ENCODE measurements at regions not wholly inside any gene's neighbourhood (a gene's known extent, or its start where the extent isn't known, plus 50 kb on each side); places are given as distances from the start of the nearest gene placed in this dataset.

DNA sequence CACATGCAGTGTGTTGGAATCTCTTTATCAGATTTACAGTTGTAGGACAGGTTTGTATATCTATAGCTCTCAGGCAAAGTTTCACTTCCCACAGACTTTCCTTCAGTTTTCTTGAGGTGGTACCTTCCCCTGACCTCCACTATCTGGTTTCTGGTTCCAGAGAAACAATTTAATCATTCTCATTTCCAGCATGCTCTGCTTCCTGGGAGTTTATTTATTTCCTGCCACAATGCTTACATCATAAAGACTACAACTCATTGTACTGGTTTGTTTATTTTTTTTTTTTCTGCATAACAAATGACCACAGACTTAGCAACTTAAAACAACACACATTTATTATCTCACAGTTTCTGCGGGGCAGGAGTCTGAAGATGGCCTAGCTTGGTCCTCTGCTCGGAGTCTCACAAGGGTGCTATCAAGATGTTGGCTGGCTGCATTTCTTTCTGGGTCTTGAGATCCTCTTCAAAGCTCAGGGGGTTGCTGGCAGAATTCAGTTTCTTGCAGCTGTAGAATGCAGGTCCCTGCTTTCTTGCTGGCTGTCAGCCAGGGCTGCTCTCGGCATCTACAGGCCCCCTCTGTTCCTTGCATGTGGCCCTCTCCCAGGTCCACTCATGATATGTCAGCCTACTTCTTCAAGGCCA lies 247.7 kb downstream of the ENC1 start:
- TF ChIP-seq, protein P1, sequence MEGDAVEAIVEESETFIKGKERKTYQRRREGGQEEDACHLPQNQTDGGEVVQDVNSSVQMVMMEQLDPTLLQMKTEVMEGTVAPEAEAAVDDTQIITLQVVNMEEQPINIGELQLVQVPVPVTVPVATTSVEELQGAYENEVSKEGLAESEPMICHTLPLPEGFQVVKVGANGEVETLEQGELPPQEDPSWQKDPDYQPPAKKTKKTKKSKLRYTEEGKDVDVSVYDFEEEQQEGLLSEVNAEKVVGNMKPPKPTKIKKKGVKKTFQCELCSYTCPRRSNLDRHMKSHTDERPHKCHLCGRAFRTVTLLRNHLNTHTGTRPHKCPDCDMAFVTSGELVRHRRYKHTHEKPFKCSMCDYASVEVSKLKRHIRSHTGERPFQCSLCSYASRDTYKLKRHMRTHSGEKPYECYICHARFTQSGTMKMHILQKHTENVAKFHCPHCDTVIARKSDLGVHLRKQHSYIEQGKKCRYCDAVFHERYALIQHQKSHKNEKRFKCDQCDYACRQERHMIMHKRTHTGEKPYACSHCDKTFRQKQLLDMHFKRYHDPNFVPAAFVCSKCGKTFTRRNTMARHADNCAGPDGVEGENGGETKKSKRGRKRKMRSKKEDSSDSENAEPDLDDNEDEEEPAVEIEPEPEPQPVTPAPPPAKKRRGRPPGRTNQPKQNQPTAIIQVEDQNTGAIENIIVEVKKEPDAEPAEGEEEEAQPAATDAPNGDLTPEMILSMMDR (IDR thresholded peaks at IDR 0.05), result no peak
- H3K36me3 ChIP-seq (ENCODE audit: control insufficient read depth, insufficient read depth, low read length), result no peaks in the 10 kb centered on the region
- no peak overlapping the region for H3K9ac ChIP-seq
- no peak overlapping the region for H3K4me2 ChIP-seq (ENCODE audit: low read length)
- H3K4me3 ChIP-seq (ENCODE audit: low read depth, low read length), result peak overlapping the region; percentile 19
- H3K27ac ChIP-seq, result no peak overlapping the region
- H3K9me3 ChIP-seq (ENCODE audit: control insufficient read depth, low read length), result no peaks in the 10 kb centered on the region
- H3K79me2 ChIP-seq, result no peaks in the 10 kb centered on the region
- peaks cover 26% of the 10 kb centered on the region for H3K4me1 ChIP-seq
- no peaks in the 10 kb centered on the region for H3K27me3 ChIP-seq (ENCODE audit: control insufficient read depth, insufficient read depth, low read length)
- H2AFZ ChIP-seq, result peak overlapping the region; percentile 23

DNA sequence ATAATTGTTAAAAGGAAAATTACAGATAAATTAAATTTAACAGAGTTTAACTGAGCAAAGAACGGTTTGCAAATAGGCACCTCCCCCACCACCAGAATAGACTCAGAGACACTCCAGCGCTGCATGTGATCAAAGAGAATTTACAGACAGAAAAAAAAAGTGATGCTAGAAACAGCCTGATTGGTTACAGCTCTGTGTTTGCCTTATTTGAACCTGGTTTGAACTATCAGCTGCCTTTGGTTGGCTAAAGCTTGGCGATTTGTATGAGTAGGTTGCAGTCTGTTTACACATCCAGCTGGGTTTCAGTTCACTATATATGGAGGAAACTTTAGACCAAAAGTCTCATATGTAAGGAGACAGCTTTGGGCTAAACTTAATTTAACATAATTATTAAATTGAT lies 249.1 kb downstream of the ENC1 start:
- Histone ChIP-seq H3K4me3 (ENCODE audit: low read depth, low read length) (no peak overlapping the region), H3K79me2 (no peaks in the 10 kb centered on the region)

DNA sequence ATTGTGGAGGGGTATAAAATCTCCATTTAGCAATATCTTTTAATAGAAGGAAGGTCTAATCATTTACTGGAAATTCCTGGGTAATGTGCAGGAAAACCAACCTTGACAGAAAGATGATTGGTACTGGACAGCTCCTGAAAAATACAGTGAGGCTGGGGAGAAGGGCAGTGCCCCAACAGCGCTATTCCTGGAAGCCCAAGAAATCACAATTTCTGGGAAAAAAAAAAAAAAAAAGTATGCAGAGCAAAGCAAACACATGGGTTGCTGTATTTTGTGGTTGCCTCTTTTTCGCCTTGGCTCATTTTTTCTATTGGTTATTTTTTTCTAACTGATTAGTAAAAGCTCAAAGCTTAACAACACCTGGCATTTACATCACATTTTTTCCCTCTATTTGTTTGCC lies 249.7 kb downstream of the ENC1 start:
- Histone ChIP-seq H3K4me2 (ENCODE audit: low read length) (no peak overlapping the region), H3K79me2 (no peaks in the 10 kb centered on the region), H3K9me3 (ENCODE audit: control insufficient read depth, low read length) (no peaks in the 10 kb centered on the region), H2AFZ (no peak overlapping the region), H3K9ac (no peak overlapping the region), H3K4me1 (peaks cover 22% of the 10 kb centered on the region), H3K4me3 (ENCODE audit: low read depth, low read length) (no peak overlapping the region), H3K27ac (no peak overlapping the region), H3K27me3 (ENCODE audit: control insufficient read depth, insufficient read depth, low read length) (no peaks in the 10 kb centered on the region), H3K36me3 (ENCODE audit: control insufficient read depth, insufficient read depth, low read length) (no peaks in the 10 kb centered on the region)
- TF ChIP-seq, protein P1 (IDR thresholded peaks at IDR 0.05), result no peak

More for the DNA sequence above, 249.1 kb downstream of the ENC1 start:
- H3K4me1 ChIP-seq, result peaks cover 26% of the 10 kb centered on the region
- TF ChIP-seq, protein P1 (IDR thresholded peaks at IDR 0.05), result no peak
- H3K36me3 ChIP-seq (ENCODE audit: control insufficient read depth, insufficient read depth, low read length), result no peaks in the 10 kb centered on the region
- H3K4me2 ChIP-seq (ENCODE audit: low read length), result no peak overlapping the region
- no peak overlapping the region for H3K9ac ChIP-seq
- no peaks in the 10 kb centered on the region for H3K27me3 ChIP-seq (ENCODE audit: control insufficient read depth, insufficient read depth, low read length)
- H3K9me3 ChIP-seq (ENCODE audit: control insufficient read depth, low read length), result no peaks in the 10 kb centered on the region
- H2AFZ ChIP-seq, result no peak overlapping the region
- H3K27ac ChIP-seq, result no peak overlapping the region

DNA sequence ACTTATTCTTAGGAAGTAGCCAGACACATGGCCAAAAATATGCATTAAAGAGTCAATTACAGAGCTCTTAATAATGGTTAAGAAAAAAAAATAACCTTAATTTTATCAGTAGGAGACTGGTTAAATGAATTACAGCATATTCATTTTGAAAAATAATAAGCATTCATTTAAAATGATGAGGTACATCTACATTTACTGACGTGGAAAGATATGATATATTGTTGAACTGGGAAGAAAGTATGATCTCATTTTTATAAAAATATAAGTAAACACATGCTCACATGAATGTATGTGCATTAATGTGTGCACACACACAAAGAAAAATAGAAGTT lies 250.3 kb downstream of the ENC1 start:
- Histone ChIP-seq H2AFZ (peak overlapping the region; percentile 28), H3K36me3 (ENCODE audit: control insufficient read depth, insufficient read depth, low read length) (no peaks in the 10 kb centered on the region), H3K79me2 (no peaks in the 10 kb centered on the region), H3K9ac (no peak overlapping the region), H3K27ac (no peak overlapping the region), H3K4me2 (ENCODE audit: low read length) (no peak overlapping the region), H3K9me3 (ENCODE audit: control insufficient read depth, low read length) (no peaks in the 10 kb centered on the region), H3K27me3 (ENCODE audit: control insufficient read depth, insufficient read depth, low read length) (no peaks in the 10 kb centered on the region), H3K4me1 (peaks cover 17% of the 10 kb centered on the region), H3K4me3 (ENCODE audit: low read depth, low read length) (no peak overlapping the region)
- TF ChIP-seq, protein P1 (IDR thresholded peaks at IDR 0.05), result no peak

All from parathyroid adenoma (tissue), 2 donors.